SU-DHL-6 (cell line): ENCODE measurements at regions not wholly inside any gene's neighbourhood (a gene's known extent, or its start where the extent isn't known, plus 50 kb on each side); places are given as distances from the start of the nearest gene placed in this dataset.

ENCODE experiments used
- H2AFZ ChIP-seq: fragments of 200-600 bp; sonication (generic); 2 replicates; pipeline ENCODE4 v1.6.1; 2014; ENCODE audit warnings: low read depth, mild to moderate bottlenecking, moderate library complexity, mixed read lengths, antibody characterized with exemption, low read length; ENCODE audit not compliant: severe bottlenecking
- H3F3A ChIP-seq: fragments of 200-600 bp; shearing (Covaris generic); 2 replicates; pipeline ENCODE4 v1.6.0; 2016; ENCODE audit warnings: antibody characterized with exemption, mild to moderate bottlenecking; ENCODE audit not compliant: insufficient read depth
- H3K27ac ChIP-seq: fragments of 200-600 bp; sonication (generic); 2 replicates; pipeline ENCODE4 v1.5.1; 2016; ENCODE audit warnings: low read depth, mild to moderate bottlenecking, low read length, moderate library complexity, mixed read lengths
- H3K27me3 ChIP-seq: fragments of 200-600 bp; sonication (generic), shearing (Covaris generic); 2 replicates; pipeline ENCODE4 v1.6.0; 2014; ENCODE audit warnings: mild to moderate bottlenecking, low read length
- H3K36me3 ChIP-seq: fragments of 200-600 bp; sonication (generic); 2 replicates; pipeline ENCODE4 v1.6.1; 2014; ENCODE audit warnings: mild to moderate bottlenecking, low read length, mixed read lengths
- H3K4me2 ChIP-seq: fragments of 300-600, 200-600 bp; shearing (Covaris generic), sonication (generic); 2 replicates; pipeline ENCODE4 v1.6.0; 2014; ENCODE audit warnings: low read length, low read depth, mild to moderate bottlenecking; ENCODE audit not compliant: poor library complexity, severe bottlenecking
- H3K4me3 ChIP-seq: fragments of 200-600 bp; sonication (generic); 2 replicates; pipeline ENCODE4 v1.5.1; 2014; ENCODE audit warnings: antibody characterized with exemption, low read length, mild to moderate bottlenecking, mixed read lengths; ENCODE audit not compliant: insufficient read depth, poor library complexity, severe bottlenecking
- H3K79me2 ChIP-seq: fragments of 200-600 bp; sonication (generic); 2 replicates; pipeline ENCODE4 v1.6.1; 2014; ENCODE audit warnings: mild to moderate bottlenecking, low read length, moderate library complexity; ENCODE audit not compliant: insufficient read depth
- H3K9ac ChIP-seq: fragments of 200-600 bp; sonication (generic); 2 replicates; pipeline ENCODE4 v1.7.0; 2014; ENCODE audit warnings: mild to moderate bottlenecking, low read length
- H3K9me2 ChIP-seq: fragments of 200-600 bp; sonication (generic); replicated peaks from 2 replicates; pipeline ENCODE4 v1.6.1; 2014; ENCODE audit warnings: low read length; ENCODE audit not compliant: insufficient read depth
- H3K9me3 ChIP-seq: fragments of 200-600 bp; sonication (generic); 2 replicates; pipeline ENCODE4 v1.6.1; 2014; ENCODE audit warnings: low read length, mixed read lengths; ENCODE audit not compliant: insufficient read depth
- H4K20me1 ChIP-seq: fragments of 200-600 bp; sonication (generic); 2 replicates; pipeline ENCODE4 v1.6.1; 2014; ENCODE audit warnings: low read depth, mild to moderate bottlenecking, antibody characterized with exemption, low read length, moderate library complexity, mixed read lengths
- EZH2phosphoT487 ChIP-seq: fragments of 200-600 bp; sonication (generic), shearing (Covaris generic); conservative IDR thresholded peaks from 2 replicates; pipeline ENCODE4 v1.6.1; 2018; ENCODE audit warnings: mild to moderate bottlenecking, antibody characterized with exemption, low read length, moderate library complexity, mixed read lengths
- TF ChIP-seq, protein P1 (sequence below): fragments of 200-600 bp; sonication (generic); IDR thresholded peaks from one replicate; pipeline ENCODE4 v1.5.1; 2017; ENCODE audit warnings: antibody characterized with exemption, mild to moderate bottlenecking, low read length, moderate library complexity; ENCODE audit not compliant: insufficient read depth, poor library complexity, severe bottlenecking

DNA sequence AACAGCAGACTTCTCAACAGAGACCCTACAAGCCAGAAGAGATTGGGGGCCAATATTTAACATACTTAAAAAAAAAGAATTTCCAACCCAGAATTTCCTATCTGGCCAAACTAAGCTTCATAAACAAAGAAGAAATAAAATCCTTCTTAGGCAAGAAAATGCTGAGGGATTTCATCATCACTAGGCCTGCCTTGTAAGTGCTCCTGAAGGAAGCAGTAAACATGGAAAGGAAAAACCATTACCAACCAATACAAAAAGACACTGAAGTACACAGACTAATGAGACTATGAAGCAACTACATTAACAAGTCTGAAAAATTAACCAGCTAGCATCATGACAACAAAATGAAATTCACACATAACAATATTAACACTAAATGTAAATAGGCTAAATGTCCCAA is 947.9 kb upstream of the CHORDC1 start:
- no peaks in the 10 kb centered on the region for H3K36me3 ChIP-seq
- H3K79me2 ChIP-seq: no peaks in the 10 kb centered on the region
- no peak for TF ChIP-seq EZH2phosphoT487
- TF ChIP-seq, protein P1, sequence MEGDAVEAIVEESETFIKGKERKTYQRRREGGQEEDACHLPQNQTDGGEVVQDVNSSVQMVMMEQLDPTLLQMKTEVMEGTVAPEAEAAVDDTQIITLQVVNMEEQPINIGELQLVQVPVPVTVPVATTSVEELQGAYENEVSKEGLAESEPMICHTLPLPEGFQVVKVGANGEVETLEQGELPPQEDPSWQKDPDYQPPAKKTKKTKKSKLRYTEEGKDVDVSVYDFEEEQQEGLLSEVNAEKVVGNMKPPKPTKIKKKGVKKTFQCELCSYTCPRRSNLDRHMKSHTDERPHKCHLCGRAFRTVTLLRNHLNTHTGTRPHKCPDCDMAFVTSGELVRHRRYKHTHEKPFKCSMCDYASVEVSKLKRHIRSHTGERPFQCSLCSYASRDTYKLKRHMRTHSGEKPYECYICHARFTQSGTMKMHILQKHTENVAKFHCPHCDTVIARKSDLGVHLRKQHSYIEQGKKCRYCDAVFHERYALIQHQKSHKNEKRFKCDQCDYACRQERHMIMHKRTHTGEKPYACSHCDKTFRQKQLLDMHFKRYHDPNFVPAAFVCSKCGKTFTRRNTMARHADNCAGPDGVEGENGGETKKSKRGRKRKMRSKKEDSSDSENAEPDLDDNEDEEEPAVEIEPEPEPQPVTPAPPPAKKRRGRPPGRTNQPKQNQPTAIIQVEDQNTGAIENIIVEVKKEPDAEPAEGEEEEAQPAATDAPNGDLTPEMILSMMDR: no peak
- no peak overlapping the region for H3K4me3 ChIP-seq
- H4K20me1 ChIP-seq: no peaks in the 10 kb centered on the region
- H3F3A ChIP-seq: no peaks in the 10 kb centered on the region
- H3K4me2 ChIP-seq: no peak overlapping the region
- no peaks in the 10 kb centered on the region for H3K9me3 ChIP-seq
- H3K27ac ChIP-seq: no peak overlapping the region
- H3K9ac ChIP-seq: no peak overlapping the region
- H2AFZ ChIP-seq: no peak overlapping the region
- H3K9me2 ChIP-seq: no peaks in the 10 kb centered on the region
- no peaks in the 10 kb centered on the region for H3K27me3 ChIP-seq

DNA sequence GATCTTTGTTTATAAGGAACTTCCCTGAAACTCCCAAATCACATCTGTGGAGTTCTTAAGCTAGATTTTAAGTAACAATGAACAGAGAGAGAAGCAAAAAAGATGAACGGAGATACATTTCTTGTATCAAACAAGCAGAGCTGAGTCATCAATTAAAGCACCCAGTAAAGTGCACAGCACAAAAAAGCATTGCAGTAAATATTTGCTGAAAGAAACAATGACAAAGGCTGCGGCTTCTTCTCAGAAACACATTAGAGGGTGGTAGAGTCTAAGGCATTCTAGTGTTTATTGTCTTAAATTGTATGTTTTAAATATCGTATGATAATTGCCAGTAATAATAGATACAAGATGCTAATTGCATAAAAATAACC is 941.6 kb upstream of the CHORDC1 start:
- H3K27me3 ChIP-seq: no peaks in the 10 kb centered on the region
- no peaks in the 10 kb centered on the region for H3K9me3 ChIP-seq
- no peak overlapping the region for H3K9ac ChIP-seq
- no peak for TF ChIP-seq EZH2phosphoT487
- TF ChIP-seq, protein P1: no peak
- no peaks in the 10 kb centered on the region for H3F3A ChIP-seq
- no peak overlapping the region for H3K4me2 ChIP-seq
- H3K27ac ChIP-seq: no peak overlapping the region
- no peak overlapping the region for H2AFZ ChIP-seq
- 0 out of 2 replicates have a peak, but pooled peaks cover 5% of the 10 kb centered on the region for H3K9me2 ChIP-seq
- H4K20me1 ChIP-seq: no peaks in the 10 kb centered on the region
- H3K4me3 ChIP-seq: no peak overlapping the region
- no peaks in the 10 kb centered on the region for H3K36me3 ChIP-seq
- H3K79me2 ChIP-seq: no peaks in the 10 kb centered on the region

DNA sequence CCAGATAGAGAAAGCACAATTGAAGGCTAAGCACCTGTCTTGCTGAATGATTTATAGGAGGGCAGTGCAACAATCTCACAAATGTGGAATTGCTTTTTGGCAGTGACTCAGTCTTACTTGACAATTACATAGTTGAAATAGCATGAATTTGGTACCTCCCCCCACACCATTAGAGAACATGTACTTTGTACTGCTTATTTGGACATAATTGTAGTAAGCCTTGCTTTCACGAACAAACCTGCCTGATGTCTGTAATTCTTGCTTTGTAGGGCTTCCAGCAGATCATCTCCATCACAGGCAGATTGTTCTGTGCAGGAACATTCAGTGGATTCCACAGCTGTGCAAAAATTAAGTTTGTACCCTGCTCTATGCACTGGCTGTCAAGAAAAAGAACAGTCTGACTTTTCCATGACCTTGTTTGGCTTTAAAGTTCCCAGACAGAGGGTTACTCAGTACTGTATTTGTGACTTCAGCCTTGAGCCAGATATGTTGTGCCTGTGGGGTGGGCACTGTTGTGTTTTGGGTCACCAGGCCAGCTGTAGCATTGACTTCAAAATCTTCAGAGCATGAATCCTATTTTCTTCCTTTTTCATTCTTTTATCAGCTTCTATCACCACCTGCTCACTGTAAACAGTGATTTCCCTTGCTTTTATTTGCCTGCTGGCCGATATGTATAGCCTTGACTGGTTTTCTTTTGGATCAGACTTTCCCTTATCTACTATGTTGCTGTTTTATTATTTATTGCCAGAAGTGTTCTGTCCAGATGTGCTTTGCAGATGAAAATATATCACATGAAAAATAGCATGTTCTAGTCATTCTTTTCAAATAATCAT is 941.0 kb upstream of the CHORDC1 start:
- Histone ChIP-seq H3K9me2 (0 out of 2 replicates have a peak, but pooled peaks cover 5% of the 10 kb centered on the region), H3K9ac (no peak overlapping the region), H3K4me3 (no peak overlapping the region), H2AFZ (no peak overlapping the region), H3K27ac (no peak overlapping the region), H3K79me2 (no peaks in the 10 kb centered on the region), H3K36me3 (no peaks in the 10 kb centered on the region), H3K27me3 (no peaks in the 10 kb centered on the region), H3K9me3 (no peaks in the 10 kb centered on the region), H3K4me2 (no peak overlapping the region), H4K20me1 (no peaks in the 10 kb centered on the region), H3F3A (no peaks in the 10 kb centered on the region)
- TF ChIP-seq, protein P1: no peak
- TF ChIP-seq EZH2phosphoT487: no peak
